ENCODE measurements at regions not wholly inside any gene's neighbourhood (a gene's known extent, or its start where the extent isn't known, plus 50 kb on each side); places are given as distances from the start of the nearest gene placed in this dataset.
"Not testable (repeated sequence)": the region's sequence is repeated elsewhere in the genome, so short reads cannot be mapped to it uniquely, and the experiment has no call there.

GRCh38 chr3:195979877-195980276, 71.5 kb upstream of the TNK2 start:
- not testable (repeated sequence) for TF ChIP-seq POLR2AphosphoS5 (IDR thresholded peaks at IDR 0.05; ENCODE audit: low read depth); CTCF (conservative IDR thresholded peaks at IDR 0.05; ENCODE audit: low read depth in 2 of 2); EZH2 (IDR thresholded peaks at IDR 0.05; ENCODE audit: low read depth, unreplicated experiment); ZNF331 (CRISPR knock-in tag; IDR thresholded peaks at IDR 0.05; ENCODE audit: low read depth); REST (IDR thresholded peaks at IDR 0.05; ENCODE audit: unreplicated experiment); EZH2phosphoT487 (IDR thresholded peaks at IDR 0.05; ENCODE audit: unreplicated experiment); CREB1 (CRISPR knock-in tag; IDR thresholded peaks at IDR 0.05; ENCODE audit: low read depth); STAT1 (IDR thresholded peaks at IDR 0.05; ENCODE audit: unreplicated experiment); ZNF114 (CRISPR knock-in tag; IDR thresholded peaks at IDR 0.05); JUNB (IDR thresholded peaks at IDR 0.05; ENCODE audit: unreplicated experiment); NANOG (IDR thresholded peaks at IDR 0.05; ENCODE audit: borderline replicate concordance)
- TF ChIP-seq, protein P1, sequence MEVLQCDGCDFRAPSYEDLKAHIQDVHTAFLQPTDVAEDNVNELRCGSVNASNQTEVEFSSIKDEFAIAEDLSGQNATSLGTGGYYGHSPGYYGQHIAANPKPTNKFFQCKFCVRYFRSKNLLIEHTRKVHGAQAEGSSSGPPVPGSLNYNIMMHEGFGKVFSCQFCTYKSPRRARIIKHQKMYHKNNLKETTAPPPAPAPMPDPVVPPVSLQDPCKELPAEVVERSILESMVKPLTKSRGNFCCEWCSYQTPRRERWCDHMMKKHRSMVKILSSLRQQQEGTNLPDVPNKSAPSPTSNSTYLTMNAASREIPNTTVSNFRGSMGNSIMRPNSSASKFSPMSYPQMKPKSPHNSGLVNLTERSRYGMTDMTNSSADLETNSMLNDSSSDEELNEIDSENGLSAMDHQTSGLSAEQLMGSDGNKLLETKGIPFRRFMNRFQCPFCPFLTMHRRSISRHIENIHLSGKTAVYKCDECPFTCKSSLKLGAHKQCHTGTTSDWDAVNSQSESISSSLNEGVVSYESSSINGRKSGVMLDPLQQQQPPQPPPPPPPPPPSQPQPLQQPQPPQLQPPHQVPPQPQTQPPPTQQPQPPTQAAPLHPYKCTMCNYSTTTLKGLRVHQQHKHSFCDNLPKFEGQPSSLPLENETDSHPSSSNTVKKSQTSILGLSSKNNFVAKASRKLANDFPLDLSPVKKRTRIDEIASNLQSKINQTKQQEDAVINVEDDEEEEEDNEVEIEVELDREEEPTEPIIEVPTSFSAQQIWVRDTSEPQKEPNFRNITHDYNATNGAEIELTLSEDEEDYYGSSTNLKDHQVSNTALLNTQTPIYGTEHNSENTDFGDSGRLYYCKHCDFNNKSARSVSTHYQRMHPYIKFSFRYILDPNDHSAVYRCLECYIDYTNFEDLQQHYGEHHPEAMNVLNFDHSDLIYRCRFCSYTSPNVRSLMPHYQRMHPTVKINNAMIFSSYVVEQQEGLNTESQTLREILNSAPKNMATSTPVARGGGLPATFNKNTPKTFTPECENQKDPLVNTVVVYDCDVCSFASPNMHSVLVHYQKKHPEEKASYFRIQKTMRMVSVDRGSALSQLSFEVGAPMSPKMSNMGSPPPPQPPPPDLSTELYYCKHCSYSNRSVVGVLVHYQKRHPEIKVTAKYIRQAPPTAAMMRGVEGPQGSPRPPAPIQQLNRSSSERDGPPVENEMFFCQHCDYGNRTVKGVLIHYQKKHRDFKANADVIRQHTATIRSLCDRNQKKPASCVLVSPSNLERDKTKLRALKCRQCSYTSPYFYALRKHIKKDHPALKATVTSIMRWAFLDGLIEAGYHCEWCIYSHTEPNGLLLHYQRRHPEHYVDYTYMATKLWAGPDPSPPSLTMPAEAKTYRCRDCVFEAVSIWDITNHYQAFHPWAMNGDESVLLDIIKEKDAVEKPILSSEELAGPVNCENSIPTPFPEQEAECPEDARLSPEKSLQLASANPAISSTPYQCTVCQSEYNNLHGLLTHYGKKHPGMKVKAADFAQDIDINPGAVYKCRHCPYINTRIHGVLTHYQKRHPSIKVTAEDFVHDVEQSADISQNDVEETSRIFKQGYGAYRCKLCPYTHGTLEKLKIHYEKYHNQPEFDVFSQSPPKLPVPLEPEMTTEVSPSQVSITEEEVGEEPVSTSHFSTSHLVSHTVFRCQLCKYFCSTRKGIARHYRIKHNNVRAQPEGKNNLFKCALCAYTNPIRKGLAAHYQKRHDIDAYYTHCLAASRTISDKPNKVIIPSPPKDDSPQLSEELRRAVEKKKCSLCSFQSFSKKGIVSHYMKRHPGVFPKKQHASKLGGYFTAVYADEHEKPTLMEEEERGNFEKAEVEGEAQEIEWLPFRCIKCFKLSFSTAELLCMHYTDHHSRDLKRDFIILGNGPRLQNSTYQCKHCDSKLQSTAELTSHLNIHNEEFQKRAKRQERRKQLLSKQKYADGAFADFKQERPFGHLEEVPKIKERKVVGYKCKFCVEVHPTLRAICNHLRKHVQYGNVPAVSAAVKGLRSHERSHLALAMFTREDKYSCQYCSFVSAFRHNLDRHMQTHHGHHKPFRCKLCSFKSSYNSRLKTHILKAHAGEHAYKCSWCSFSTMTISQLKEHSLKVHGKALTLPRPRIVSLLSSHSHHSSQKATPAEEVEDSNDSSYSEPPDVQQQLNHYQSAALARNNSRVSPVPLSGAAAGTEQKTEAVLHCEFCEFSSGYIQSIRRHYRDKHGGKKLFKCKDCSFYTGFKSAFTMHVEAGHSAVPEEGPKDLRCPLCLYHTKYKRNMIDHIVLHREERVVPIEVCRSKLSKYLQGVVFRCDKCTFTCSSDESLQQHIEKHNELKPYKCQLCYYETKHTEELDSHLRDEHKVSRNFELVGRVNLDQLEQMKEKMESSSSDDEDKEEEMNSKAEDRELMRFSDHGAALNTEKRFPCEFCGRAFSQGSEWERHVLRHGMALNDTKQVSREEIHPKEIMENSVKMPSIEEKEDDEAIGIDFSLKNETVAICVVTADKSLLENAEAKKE (CRISPR knock-in tag; IDR thresholded peaks at IDR 0.05): not testable (repeated sequence)
- TF ChIP-seq, protein P2, sequence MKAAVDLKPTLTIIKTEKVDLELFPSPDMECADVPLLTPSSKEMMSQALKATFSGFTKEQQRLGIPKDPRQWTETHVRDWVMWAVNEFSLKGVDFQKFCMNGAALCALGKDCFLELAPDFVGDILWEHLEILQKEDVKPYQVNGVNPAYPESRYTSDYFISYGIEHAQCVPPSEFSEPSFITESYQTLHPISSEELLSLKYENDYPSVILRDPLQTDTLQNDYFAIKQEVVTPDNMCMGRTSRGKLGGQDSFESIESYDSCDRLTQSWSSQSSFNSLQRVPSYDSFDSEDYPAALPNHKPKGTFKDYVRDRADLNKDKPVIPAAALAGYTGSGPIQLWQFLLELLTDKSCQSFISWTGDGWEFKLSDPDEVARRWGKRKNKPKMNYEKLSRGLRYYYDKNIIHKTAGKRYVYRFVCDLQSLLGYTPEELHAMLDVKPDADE (IDR thresholded peaks at IDR 0.05): not testable (repeated sequence)

Measured in GM23338 (cell line).